Activated CD8-positive, alpha-beta T cell treated with anti-CD3 and anti-CD28 coated beads for 36 hours (primary cell): ENCODE measurements at regions not wholly inside any gene's neighbourhood (a gene's known extent, or its start where the extent isn't known, plus 50 kb on each side); places are given as distances from the start of the nearest gene placed in this dataset.

Experiments used
- ATAC-seq: fragments of 200-7000 bp; cut with Tn5 transposase; one replicate; pipeline ENCODE4 v1.10.0; 2021; ENCODE audit warnings: mild to moderate bottlenecking, moderate library complexity
- CTCF ChIA-PET: fragments of 350-600 bp; sonication (Branson Sonifier 250); formaldehyde crosslinking; loops from one replicate; lab custom pipeline; 2021; ENCODE audit warnings: antibody characterized with exemption; lab: Charles Lee
- POLR2A ChIA-PET: fragments of 350-600 bp; sonication (Branson Sonifier 250); formaldehyde crosslinking; loops from one replicate; lab custom pipeline; 2021; ENCODE audit warnings: antibody characterized with exemption; lab: Charles Lee
- DNase-seq: peaks from one replicate; pipeline ENCODE4 v3.0.0-alpha.2; 2020
- H3K27ac Mint-ChIP-seq: one replicate; pipeline ENCODE4 v1.8.0; 2021; ENCODE audit warnings: mild to moderate bottlenecking, mixed read lengths
- H3K27me3 Mint-ChIP-seq: one replicate; pipeline ENCODE4 v1.8.0; 2021; ENCODE audit warnings: mixed read lengths
- H3K36me3 Mint-ChIP-seq: one replicate; pipeline ENCODE4 v1.8.0; 2021; ENCODE audit warnings: low read depth, mixed read lengths
- H3K4me1 Mint-ChIP-seq: one replicate; pipeline ENCODE4 v1.8.0; 2021; ENCODE audit warnings: low read depth, mixed read lengths
- H3K4me3 Mint-ChIP-seq: one replicate; pipeline ENCODE4 v1.8.0; 2021; ENCODE audit warnings: mild to moderate bottlenecking, moderate library complexity, mixed read lengths
- H3K9me3 Mint-ChIP-seq: one replicate; pipeline ENCODE4 v1.8.0; 2021; ENCODE audit warnings: mixed read lengths
- CTCF ChIP-seq: fragments of 200-600 bp; IDR thresholded peaks from one replicate; pipeline ENCODE4 v1.8.0; 2022; ENCODE audit warnings: antibody characterized with exemption, mild to moderate bottlenecking
- intact Hi-C: fragments of 100-400 bp; cut with micrococcal nuclease; formaldehyde crosslinking; loops from one replicate; pipeline ENCODE4 v1.10.0; 2022

DNA sequence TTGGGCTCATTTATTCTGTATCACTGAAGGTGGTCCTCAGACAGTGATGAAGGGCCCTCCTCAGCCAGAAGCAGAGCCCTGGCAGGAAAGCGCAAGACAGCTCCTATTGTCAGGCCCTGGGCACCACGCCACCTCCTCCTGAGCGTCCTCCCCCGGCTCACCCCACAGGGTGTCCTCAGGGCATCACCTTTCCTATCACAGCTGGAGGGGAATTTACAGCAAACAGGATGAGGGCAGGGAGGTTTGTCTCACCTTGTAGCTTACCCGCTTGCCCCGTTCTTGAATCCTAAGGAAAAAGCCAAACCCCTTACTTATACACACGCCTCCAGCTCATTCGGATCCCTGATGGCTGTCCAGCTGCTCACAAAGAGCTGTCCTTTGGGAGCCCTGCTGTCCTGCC lies 50.2 kb upstream of the LANCL2 start:
- TF ChIP-seq CTCF, result no peak
- H3K4me1 Mint-ChIP-seq, result peaks cover 6% of the 10 kb centered on the region
- H3K36me3 Mint-ChIP-seq, result no peaks in the 10 kb centered on the region
- H3K4me3 Mint-ChIP-seq, result no peak overlapping the region
- ChIA-PET POLR2A (no interaction called here), CTCF (interaction anchor here (0.7 to 1.3 kb wide), 2 partner anchors 21 to 100 kb away, joined by 3 read pairs; no protein-coding TSS in a partner anchor)
- no peak for ATAC-seq
- H3K9me3 Mint-ChIP-seq, result no peaks in the 10 kb centered on the region
- no peak overlapping the region for H3K27ac Mint-ChIP-seq
- peaks cover 17% of the 10 kb centered on the region for H3K27me3 Mint-ChIP-seq
- no peak for DNase-seq
- intact Hi-C loops, result no loop called here
